HG03521 (cell line): ENCODE measurements at regions not wholly inside any gene's neighbourhood (a gene's known extent, or its start where the extent isn't known, plus 50 kb on each side); places are given as distances from the start of the nearest gene placed in this dataset.
A peak's percentile ranks its signal among the peaks of the same experiment; 100 is the strongest.

Experiments used
- ATAC-seq: cut with Tn5 transposase; IDR thresholded peaks from one replicate; pipeline ENCODE4 v1.9.1; 2021; ENCODE audit warnings: mild to moderate bottlenecking, moderate library complexity; ENCODE audit not compliant: unreplicated experiment

DNA sequence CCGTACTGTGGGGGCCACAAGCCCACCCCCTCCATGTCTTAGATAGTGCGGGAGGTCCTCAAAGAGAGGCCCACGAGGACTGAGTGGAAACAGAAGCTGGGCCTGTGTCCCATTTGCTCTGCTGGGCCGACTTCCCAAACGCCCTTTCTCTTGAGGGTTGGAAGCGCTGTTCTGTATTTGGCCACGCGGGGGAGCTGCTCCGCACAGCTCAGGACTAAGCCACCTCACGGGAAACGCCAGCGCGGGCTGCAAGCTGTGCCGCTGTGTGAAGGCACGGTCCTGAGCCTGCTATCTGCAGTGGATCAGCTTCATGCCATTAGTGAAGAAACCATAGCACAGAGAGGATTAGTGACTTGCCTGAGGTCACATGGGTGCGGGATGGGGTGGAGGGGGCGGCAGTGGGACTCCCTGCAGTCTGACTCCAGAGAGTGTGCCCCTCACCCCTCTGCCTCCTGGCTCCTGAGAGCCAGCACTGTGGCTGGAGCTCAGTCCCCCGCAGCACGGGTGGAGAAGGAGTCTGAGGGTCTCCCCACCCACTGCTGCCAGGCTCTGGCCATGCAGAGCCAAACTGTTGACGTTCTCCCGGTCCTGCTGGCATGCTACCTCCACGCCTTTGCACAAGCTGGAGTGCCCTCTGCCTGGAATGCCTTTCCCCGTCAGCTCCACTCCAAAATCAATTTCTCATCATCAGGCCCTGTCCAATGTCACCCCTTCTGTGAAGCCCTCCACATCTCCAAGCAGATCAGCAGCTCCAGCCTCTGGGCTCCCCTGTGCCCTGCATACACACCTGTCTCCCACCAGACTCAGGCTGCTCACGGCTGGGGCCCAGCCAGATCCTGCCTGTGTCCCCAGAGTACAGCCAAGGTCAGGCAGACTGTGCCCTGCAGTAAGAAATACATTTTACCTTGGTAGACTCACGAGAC is 51.5 kb upstream of the LRRC32 start:
- peak; percentile 51 for ATAC-seq

DNA sequence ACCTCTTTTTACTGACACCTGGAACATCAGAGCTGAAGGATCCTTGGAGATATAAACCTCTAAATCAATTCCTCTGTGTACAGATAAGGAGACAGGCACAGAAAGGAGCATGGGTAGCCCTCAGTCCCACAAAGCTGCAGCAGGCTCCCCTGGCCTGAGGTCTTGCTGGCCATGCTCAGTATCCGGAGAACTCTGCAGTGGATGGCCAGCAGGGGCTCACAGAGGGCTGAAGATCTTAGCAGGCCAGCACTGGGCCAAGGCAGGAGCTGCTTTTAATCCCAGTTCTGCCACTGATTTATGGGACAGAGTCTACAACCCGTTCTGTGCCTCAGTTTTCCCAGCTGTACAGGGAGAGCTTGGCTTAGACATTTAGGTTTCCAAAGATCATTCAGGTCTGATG is 52.6 kb upstream of the LRRC32 start:
- ATAC-seq = no peak

DNA sequence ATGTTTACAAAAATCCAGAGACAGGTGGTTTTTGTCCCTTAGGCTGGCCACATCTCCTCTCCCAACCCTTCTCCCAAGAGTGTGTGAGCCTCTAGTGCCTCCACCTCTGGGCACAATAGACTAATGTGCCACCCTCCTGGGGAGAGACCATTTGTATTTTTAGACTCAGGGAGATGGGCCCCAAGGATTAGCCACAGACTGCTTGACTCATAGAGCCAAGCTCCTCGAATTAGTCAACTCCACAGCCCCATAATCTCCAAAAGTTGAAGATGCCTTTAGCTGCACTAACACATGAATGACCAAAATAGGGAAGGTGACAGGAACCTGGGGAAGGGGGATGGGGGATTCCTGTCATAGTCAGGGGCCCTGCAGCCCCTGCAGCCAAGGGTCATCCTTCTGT is 53.0 kb upstream of the LRRC32 start:
- ATAC-seq = no peak

DNA sequence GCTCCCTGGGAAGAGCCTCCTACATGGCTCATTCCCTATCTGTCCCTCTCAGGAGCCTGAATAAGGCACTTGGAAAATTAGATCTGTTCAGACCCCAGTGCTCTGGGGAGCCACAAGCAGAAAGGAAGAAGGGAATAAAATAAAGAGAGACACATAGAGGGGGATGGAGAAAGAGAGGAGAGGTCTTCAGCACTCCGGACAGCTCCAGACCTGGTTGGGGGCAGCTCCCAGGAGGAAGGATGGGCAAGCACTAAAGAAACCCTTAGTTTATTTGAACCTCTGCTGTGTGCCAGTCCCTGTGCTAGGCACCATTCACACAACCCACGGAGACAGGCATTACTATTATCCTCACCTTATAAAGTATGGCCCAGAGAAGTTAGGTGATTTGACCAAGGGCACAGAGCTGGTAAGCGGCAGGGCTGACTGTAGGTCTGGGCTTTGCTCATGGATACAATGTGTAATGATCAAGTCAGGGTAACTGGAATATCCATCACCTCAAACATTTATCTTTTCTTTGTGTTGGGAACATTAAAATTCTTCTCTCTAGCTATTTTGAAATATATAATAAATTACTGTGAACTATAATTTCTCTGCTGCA is 53.7 kb upstream of the LRRC32 start:
- ATAC-seq = no peak

DNA sequence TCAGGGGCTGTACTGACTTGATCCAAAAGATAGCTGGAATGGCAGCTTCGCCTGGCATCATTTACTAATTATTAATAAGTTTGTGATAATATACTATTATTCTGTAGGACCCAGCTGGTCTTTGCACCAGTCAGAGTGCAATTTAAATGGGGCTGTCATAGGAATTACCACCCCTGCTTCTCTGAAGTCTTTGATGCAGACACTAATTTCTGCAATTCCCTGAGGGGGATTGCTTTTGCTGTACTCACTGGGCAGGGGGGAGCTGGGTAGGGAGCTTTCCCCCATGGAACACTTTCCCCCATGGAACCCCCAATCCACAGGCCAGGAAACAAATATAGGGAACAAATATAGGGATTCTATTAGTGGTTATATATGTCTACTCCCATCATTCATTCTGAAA is 54.9 kb upstream of the TSKU start:
- no peak for ATAC-seq

DNA sequence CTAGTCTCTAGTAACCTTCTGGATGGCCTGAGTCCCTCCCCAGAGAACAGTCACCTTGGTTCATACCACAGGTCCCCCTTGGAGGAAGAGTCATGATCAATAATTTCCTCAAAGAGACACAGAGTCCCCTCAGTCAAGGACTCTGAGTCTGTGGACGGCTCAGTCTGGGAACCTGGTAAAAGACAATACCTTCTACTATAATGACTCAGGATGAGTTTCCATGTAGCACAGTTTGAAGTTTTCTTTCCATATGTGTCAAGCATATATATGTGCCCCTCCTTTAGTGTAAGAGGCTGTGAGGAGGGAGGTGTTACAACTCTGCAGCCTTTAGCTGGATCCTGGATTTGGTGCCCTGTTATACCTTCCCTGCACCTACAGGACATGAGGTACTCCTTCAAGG is 54.4 kb upstream of the TSKU start:
- ATAC-seq = no peak

DNA sequence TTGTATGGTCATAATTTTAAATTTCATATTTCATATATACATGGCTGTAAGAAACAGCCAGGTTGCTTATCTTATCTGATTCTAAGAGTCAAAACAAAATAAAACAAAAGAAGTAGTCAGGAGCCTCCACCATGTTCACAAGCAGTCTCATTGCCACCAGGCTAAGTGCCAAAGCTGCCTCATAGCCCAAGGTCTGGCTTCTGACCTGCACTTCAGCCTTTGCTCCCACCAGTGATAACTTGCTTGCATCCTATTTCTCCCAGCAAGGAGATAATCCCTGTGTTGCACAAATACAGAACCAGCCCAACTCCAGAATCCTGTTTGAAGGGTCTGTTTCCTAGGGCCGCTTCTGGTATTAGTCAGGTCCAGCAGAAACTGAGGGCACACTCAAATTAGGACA is 53.9 kb upstream of the TSKU start:
- no peak for ATAC-seq

DNA sequence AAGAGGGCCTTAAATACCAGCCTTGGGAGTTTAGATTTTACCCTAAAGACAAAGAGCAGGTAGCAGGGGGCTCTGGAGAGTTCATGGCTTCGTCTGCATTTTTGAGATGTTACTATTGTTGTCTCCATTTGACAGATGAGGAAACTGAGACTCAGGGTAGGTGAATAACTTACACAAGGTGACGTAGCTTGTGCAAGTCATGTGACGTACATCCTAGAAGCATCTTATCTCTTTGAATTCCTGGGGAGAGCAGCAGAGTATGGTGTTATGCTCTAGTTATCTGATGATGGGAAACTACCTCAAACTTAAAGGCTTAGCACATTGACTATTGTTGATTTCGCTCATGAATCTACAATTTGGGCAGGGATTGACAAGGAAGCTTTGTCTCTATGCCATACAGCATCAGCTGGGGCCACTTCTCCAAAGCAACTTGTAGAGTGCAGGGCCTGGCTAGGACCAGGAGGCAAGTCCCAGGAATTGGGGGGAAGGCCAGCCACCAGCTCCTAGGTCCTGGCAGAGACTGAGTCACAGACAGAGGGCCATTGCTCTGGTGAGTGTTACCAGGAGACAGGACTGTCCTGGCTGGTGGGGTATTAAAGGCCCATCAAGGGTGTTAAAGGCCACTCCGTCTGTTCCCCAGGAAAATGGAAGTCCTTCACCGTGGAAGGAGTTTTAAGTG is 52.1 kb upstream of the TSKU start:
- no peak for ATAC-seq

DNA sequence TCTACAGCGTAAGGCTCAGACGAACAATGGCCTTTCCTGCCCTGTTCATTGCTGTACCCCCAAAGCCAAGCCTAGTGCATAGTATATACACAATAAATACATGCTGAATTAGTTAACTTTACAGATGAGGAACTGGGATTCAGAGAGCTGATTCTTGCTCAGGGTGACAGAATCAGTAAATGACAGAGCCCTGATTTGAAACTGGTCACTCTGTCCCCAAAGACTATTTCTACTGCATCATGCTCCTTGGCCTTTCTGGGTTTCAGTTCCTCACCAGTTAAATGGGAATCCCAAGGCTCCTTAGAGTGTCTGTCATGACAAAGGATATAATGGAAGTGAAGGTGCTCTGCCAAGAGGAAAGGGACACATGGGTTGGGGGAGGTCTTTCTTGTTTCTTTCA is 50.5 kb upstream of the TSKU start:
- ATAC-seq = no peak
